Stimulated activated CD8-positive, alpha-beta memory T cell treated with anti-CD3 and anti-CD28 coated beads, Interleukin-15, amount 100 ng/mL, for 4 hours (primary cell): ENCODE measurements at regions not wholly inside any gene's neighbourhood (a gene's known extent, or its start where the extent isn't known, plus 50 kb on each side); places are given as distances from the start of the nearest gene placed in this dataset.

Source experiments
- DNase-seq, 2 donors: peaks; one replicate each; pipeline ENCODE4 v3.0.0-alpha.2; 2020; ENCODE audit warnings: low read depth in 2 of 2

DNA sequence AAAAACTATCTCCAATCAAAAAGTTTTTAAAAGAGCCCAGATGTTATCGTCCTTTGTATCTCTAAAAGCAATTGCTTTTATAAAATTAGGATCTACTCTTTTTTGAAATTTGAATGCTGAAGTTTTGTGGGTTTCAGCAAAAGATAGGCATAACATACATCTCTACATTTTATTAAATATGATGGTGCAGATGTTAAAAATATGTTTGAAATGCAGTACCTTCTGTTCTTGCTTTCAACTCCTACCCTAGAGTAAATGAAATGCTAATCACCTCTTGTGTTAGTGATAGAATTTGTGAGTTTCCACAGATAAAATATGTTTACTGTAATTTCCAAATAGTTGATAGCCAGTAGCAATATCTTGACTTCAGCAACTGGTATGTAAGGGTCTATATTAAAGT, 95.7 kb upstream of the VPREB1 start:
- DNase-seq: no peak

- no peak for DNase-seq
Observed at GRCh38 chr22:22144858-22145257, 99.7 kb upstream of the VPREB1 start.

DNA sequence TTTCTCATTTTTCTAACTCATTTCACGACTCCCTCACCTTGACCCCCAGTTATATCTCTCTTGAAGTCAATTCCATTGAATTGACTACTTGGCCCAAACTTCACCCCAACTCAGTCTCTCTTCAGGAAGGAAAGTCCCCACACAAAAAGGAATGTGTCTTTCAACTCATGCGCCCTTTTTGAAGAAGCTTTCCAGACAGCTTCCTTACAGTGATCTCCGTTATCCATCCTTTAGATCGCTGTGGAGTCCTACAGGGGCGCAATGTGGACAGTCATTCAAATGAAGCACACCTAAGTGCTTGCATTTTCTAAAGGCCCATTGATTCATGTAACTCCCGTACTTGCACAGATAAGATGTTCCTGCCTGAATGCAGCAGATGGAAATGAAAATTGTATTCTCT, 101.1 kb upstream of the VPREB1 start:
- no peak for DNase-seq

DNA sequence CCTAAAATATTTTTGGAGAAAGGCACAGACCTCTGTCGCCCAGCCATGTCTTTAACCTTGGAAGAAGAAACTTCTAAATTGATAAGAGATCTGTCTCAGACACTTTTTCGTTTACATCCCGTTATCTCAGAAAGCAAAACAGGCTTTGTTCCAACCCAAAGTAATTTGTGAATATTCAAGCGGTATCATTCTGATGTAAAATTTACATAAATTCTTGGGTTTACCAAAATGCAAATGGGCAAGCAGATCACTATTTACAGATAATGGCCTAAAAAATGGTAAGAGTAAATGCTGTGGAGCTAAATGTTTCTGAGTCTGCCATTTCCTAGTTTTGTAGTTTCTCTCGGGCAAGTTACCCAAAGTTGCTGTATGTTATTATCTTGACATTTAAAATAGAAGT, 101.9 kb upstream of the VPREB1 start:
- no peak for DNase-seq

DNA sequence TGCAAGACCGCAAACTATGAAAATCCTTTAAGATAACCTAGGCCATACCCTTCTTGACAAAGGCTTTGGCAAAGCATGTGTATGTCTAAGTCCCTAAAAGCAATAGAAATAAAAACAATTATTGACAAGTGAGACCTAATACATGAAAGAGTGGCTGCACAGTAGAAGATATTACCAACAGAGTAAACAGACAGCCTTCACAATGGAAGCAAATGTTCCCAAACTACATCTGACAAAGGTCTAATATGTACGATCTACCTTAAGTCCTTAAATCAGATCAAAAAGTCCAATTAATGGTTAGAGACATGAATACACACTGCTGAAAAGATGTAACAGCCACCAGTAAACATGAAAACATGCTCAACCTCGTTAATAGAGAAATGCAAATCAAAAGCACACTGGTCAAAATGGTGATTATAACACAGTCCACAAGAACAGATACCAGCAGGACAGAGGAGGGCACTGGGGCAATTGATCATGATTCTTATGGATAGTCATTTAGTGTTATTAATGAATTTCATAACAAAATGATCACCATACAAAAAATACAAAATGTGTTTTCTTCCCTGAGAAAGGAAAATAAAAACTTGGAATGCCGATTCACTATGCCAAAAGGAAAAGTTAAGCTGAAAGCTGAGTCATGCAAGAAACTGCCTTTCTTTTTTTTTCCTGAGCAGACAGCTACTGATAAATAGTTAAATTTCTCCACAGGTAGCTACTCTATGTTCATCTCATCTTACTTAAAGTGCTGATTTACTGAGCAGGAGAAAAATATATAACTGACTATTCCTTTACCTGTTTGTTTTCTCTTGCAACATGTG, 102.6 kb upstream of the VPREB1 start:
- DNase-seq: no peak

- DNase-seq: no peak
Observed at GRCh38 chr22:22141031-22141430, 103.6 kb upstream of the VPREB1 start.

- DNase-seq: no peak
Observed at GRCh38 chr22:22139364-22139763, 105.2 kb upstream of the VPREB1 start.

- DNase-seq: no peak
Observed at GRCh38 chr22:22138915-22139314, 105.7 kb upstream of the VPREB1 start.

DNA sequence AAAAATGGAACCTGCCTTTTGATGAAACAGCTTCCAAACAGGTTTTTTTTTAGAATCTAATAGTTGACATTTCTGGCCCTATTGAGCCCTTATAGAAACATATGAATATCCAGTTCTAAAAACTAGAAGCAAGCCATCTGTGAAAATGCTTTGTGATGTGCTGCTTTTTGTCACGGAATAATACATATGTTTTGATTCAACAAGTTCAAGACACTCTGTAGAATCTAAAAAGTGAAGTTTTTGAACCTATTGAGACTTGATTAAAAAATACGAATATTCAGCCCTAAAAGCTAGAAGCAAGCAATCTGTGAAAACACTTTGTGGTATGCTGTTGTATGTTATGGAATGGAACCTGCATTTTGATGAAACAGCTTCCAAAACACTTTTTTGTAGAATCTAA, 106.7 kb upstream of the VPREB1 start:
- no peak for DNase-seq

GRCh38 chr22:22133910-22134309, 110.7 kb upstream of the VPREB1 start:
- DNase-seq: no peak

DNA sequence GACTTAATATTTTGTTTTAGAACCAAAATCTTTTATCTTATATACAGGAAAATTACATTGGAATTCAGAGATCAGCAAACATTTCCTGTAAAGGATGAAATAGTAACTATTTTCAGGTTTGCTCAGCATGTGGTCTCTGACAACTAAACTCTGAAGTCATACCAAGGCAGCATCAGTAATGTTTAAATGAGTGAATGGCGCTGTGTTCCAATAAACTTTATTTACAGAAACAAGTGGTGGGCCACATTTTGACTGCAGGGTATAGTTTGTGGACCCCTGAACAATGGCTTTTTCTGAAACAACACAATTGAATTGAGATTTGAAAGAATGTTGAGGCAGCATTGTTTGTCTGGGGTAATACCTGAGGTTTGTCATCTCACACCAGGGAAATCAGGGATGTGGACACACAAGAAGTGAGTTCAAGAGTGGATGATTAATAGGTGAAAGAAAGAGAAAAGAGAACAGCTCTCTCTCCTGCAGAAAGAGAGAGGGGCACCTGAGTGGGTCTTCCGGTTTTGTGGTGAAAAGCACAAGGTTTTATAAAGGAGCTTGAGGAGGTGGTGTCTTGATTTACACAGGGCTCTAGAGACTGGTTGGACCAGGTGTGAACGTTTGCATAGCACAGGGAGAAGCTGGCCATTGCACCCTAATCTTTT, 113.5 kb upstream of the VPREB1 start:
- no peak for DNase-seq

DNA sequence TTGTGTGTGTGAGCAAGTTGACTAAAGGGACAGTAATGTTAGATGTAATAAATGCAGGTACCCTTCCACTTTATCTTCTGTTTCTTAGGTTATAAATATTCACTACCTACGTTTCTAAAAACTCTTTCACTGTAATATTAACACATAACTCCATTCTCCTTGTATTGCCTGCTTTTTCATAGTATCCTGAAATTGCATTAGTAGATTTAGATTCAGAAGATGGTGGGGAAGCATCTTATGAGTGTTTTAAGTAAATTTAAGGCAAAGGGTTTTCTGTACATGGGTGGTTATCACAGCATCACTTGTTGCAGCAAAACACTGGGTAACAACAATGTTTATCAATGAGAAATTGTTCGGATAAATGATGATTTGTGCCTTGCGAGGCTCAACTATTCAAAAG, 115.2 kb upstream of the VPREB1 start:
- no peak for DNase-seq

DNA sequence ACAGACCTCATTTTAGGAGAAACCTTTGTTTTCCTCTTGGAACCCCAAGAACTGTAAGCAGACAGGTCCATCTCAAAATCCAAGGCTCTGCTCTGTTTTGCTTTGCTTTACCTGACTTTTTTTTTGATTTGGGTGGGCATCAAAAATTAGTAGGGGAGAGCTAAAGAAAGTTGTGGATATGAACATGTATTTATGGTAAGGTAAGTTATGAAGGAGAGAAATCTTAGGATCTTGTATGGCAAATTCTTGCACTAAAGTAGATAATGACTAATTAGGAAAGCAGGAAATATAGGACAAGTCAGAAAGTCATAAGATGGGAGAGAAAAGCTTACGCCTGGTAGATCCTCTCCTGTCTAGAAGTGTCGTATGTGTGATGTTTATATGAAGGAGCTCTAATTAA, 116.1 kb upstream of the VPREB1 start:
- no peak for DNase-seq

GRCh38 chr22:22127100-22127499, 117.5 kb upstream of the VPREB1 start:
- DNase-seq: no peak

DNA sequence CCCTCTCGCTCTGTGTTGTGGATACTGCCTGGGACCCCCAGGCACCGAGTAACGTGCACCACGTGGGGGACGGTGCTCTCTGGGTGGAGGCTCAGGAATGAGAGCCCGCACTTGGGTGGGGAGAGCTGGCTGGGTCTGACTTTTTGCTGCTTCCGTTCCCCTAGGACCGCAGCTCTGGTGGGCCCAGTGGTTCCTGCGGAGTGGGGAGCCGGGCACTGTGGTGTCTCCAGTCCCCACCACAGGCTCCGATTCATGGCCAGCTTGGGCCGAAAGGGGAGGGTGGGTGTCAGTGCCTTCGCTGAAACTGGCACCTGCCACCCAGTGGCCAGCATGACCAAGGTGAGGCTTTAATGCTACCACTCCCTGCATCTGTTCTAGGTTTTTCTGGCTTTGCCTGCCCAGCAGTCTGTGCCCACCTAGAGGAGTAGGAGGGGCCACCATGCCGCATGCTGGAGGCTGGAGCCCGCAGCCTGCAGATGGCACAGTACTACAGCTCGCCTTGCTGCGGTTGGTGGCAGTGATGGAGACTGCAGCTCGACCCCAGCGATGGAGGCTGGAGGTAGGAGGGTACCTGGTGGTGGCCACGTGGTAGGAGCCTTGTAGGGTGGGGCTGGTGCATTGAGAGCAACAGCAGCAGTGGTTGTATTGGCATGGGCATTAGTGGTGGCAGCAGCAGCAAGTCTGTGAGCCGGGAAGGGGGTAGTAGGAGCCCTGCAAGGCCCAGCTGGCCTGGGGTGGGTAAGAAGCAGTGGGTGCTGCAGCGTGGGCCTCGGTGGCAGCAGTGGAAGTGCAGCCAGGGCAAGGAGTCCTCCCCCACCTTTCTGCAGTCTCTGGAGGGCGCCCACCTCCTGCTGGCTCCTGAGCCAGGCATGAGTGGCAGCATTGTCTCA, 118.8 kb upstream of the VPREB1 start:
- no peak for DNase-seq

DNA sequence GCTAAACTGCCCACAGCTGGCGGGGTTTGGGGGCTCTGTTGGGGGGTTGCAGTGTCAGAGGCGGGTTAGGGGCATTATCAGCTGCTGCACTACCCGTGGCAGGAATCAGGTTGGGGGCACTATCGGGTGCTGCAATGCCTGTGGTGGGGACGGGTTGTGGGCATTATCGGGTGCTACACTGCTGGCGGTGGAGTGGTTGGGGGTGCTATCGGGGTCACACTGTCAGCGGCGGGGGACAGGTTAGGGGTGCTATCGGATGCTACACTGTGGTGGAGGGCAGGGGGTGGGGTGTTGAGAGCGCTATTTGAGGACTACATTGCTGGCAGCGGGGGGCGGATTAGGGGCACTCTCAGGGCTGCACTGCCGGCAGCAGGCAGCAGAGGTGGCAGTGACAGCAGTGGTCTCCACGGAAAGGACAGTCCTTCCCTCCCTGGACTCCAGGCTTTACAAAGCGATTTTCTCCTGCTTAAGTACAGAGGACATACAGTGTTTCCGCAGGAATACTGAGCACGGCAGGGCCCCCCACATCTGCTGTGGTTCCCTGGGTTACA, 119.5 kb upstream of the VPREB1 start:
- no peak for DNase-seq

DNA sequence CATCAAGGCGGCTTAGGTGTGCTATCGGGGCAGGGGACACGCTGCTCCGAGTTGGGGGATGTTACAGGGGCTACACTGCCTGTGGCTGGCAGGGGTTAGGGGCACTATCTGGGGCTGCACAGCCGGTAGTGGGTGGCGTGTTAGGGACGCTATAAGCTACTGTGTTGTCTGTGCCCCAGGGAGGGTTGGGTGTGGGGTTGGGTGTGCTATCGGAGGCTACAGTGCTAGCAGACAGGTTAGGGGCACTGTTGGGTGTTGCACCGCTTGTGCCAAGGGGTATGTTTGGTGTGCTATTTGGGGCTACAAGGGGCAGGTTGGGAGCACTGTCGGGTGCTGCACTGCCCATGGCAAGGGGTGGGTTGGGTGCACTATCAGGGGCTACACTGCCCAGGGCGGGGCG, 120.2 kb upstream of the VPREB1 start:
- no peak for DNase-seq

- no peak for DNase-seq
Observed at GRCh38 chr22:22123960-22124278, 120.7 kb upstream of the VPREB1 start.

GRCh38 chr22:22123118-22123959, 121.2 kb upstream of the VPREB1 start:
- no peak for DNase-seq

- no peak for DNase-seq
Observed at GRCh38 chr22:22122348-22123117, 122.1 kb upstream of the VPREB1 start.

DNA sequence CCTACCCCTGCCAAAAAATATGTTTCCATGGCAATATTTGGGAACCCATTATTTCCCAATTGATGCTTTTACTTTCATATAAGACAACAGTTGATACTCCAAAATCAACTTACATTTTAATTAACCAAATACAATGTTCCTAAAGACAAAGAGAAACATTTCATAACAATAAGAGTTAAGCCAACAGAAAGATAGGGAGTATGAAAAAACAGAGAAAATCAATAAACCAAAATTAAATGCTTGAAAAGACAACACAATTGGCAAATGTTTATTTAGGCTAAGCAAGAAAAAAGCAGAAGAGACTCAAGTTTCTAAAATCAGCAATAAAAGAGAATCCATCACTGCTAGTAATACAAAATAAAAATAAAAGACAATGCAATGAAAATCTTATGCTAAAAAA, 123.1 kb upstream of the VPREB1 start:
- no peak for DNase-seq
